ENCODE measurements at regions not wholly inside any gene's neighbourhood (a gene's known extent, or its start where the extent isn't known, plus 50 kb on each side); places are given as distances from the start of the nearest gene placed in this dataset.

GRCh38 chr2:48259811-48260210, 54.7 kb upstream of the FOXN2 start:
- H3K4me1 Mint-ChIP-seq (ENCODE audit: low read depth, unreplicated experiment): peaks cover 1% of the 10 kb centered on the region
- no peaks in the 10 kb centered on the region for H3K36me3 Mint-ChIP-seq (ENCODE audit: unreplicated experiment)
- no peak overlapping the region for H3K27ac Mint-ChIP-seq (ENCODE audit: unreplicated experiment)
- H3K27me3 Mint-ChIP-seq (ENCODE audit: unreplicated experiment): peaks cover 3% of the 10 kb centered on the region
- no peak for DNase-seq
- no peak for TF ChIP-seq CTCF (IDR thresholded peaks at IDR 0.05; ENCODE audit: partially characterized antibody, unreplicated experiment)
- H3K4me3 Mint-ChIP-seq (ENCODE audit: unreplicated experiment): no peak overlapping the region
- H3K9me3 Mint-ChIP-seq (ENCODE audit: unreplicated experiment): peaks cover 3% of the 10 kb centered on the region

DNA sequence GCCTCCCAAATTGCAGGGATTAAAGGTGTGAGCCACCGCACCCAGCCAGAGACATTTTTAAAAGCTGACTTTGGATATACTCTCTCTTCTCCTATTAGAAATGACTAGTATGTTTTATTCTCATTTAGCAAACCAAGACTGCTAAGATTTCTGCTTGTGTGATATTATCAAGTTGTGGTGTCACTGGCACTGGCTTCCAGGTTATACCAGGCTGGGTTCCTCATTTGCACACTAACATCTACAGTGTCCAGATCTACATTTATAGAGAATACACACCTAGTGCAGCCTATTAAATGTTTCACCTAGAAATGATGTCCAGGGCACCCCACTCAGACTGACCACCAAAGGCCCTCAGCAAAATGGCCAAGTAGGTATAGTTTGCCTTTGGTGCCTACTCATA, 49.9 kb upstream of the FOXN2 start:
- Mint-ChIP-seq H3K27ac (ENCODE audit: unreplicated experiment) (no peak overlapping the region), H3K36me3 (ENCODE audit: unreplicated experiment) (no peaks in the 10 kb centered on the region), H3K9me3 (ENCODE audit: unreplicated experiment) (peaks cover 3% of the 10 kb centered on the region), H3K4me1 (ENCODE audit: low read depth, unreplicated experiment) (peaks cover 8% of the 10 kb centered on the region), H3K27me3 (ENCODE audit: unreplicated experiment) (no peaks in the 10 kb centered on the region), H3K4me3 (ENCODE audit: unreplicated experiment) (no peak overlapping the region)
- TF ChIP-seq CTCF (IDR thresholded peaks at IDR 0.05; ENCODE audit: partially characterized antibody, unreplicated experiment): no peak
- DNase-seq: no peak
